PC-3 (cell line): ENCODE measurements at regions not wholly inside any gene's neighbourhood (a gene's known extent, or its start where the extent isn't known, plus 50 kb on each side); places are given as distances from the start of the nearest gene placed in this dataset.

Source experiments
- ATAC-seq: fragments of 200-7000 bp; cut with Tn5 transposase; 2 replicates; pipeline ENCODE4 v1.9.1; 2020; ENCODE audit warnings: mild to moderate bottlenecking, moderate library complexity
- BruUV-seq: library from RNA; stranded (reverse); fragments of 400-500 nt; replicated peaks from 2 replicates; lab custom pipeline; 2021; lab: Mats Ljungman, UMichigan
- CTCF ChIA-PET: fragments of 300-600 bp; sonication (Branson Sonifier 250); formaldehyde crosslinking; loops from one replicate; lab custom pipeline; 2022; ENCODE audit warnings: antibody characterized with exemption; lab: Charles Lee
- POLR2A ChIA-PET: fragments of 300-600 bp; sonication (Branson Sonifier 250); formaldehyde crosslinking; loops from one replicate; lab custom pipeline; 2022; ENCODE audit warnings: antibody characterized with exemption; ENCODE audit not compliant: unreplicated experiment; lab: Charles Lee
- DNase-seq: peaks from one replicate; pipeline ENCODE4 v3.0.0-alpha.2; 2015
- H2AFZ ChIP-seq: fragments of 300-600 bp; sonication (generic); 2 replicates; pipeline ENCODE4 v1.6.0; 2016; ENCODE audit warnings: antibody characterized with exemption, low read length
- H3F3A ChIP-seq: fragments of 300-600 bp; sonication (generic); one replicate; pipeline ENCODE4 v1.6.0; 2017; ENCODE audit warnings: antibody characterized with exemption, low read length, control low read depth, mild to moderate bottlenecking; ENCODE audit not compliant: unreplicated experiment
- H3K27ac ChIP-seq: fragments of 300-600 bp; sonication (generic); 2 replicates; pipeline ENCODE4 v1.5.1; 2016; ENCODE audit warnings: mild to moderate bottlenecking, low read length
- H3K27me3 ChIP-seq: fragments of 300-600 bp; sonication (generic); 2 replicates; pipeline ENCODE4 v1.6.1; 2016; ENCODE audit warnings: low read length, mixed read lengths
- H3K36me3 ChIP-seq: fragments of 300-600 bp; sonication (generic); 2 replicates; pipeline ENCODE4 v1.6.1; 2016; ENCODE audit warnings: low read depth, mixed run types, low read length, mixed read lengths
- H3K4me1 ChIP-seq: fragments of 300-600 bp; sonication (generic); 2 replicates; pipeline ENCODE4 v1.5.1; 2016; ENCODE audit warnings: low read length; ENCODE audit not compliant: insufficient read depth
- H3K4me2 ChIP-seq: fragments of 300-600 bp; sonication (generic); 2 replicates; pipeline ENCODE4 v1.6.0; 2016; ENCODE audit warnings: low read length
- H3K4me3 ChIP-seq: fragments of 300-600 bp; sonication (generic); 2 replicates; pipeline ENCODE4 v1.5.1; 2016; ENCODE audit warnings: mild to moderate bottlenecking, low read length, mixed read lengths
- H3K79me2 ChIP-seq: fragments of 300-600 bp; sonication (generic); 2 replicates; pipeline ENCODE4 v1.6.1; 2017; ENCODE audit warnings: low read length, mixed read lengths
- H3K9ac ChIP-seq: fragments of 300-600 bp; sonication (generic); 2 replicates; pipeline ENCODE4 v1.6.0; 2016; ENCODE audit warnings: mild to moderate bottlenecking, low read length
- H3K9me2 ChIP-seq: fragments of 300-600 bp; sonication (generic); replicated peaks from 2 replicates; pipeline ENCODE4 v1.6.1; 2016; ENCODE audit warnings: mixed run types, low read length, mixed read lengths
- H3K9me3 ChIP-seq: fragments of 300-600 bp; sonication (generic); 2 replicates; pipeline ENCODE4 v1.6.1; 2016; ENCODE audit warnings: low read length, mixed read lengths
- H4K20me1 ChIP-seq: fragments of 300-600 bp; sonication (generic); 2 replicates; pipeline ENCODE4 v1.6.1; 2016; ENCODE audit warnings: low read length, mixed read lengths
- CTCF ChIP-seq: fragments of 300-600 bp; sonication (generic); conservative IDR thresholded peaks from 2 replicates; pipeline ENCODE4 v1.5.1; 2017; ENCODE audit warnings: antibody characterized with exemption, low read depth, mild to moderate bottlenecking, low read length
- EZH2 ChIP-seq: fragments of 300-600 bp; sonication (generic); IDR thresholded peaks from one replicate; pipeline ENCODE4 v1.6.1; 2017; ENCODE audit warnings: antibody characterized with exemption, mild to moderate bottlenecking, low read length; ENCODE audit not compliant: unreplicated experiment
- EZH2phosphoT487 ChIP-seq: fragments of 300-600 bp; sonication (generic); IDR thresholded peaks from 2 replicates; pipeline ENCODE4 v1.6.1; 2018; ENCODE audit warnings: mild to moderate bottlenecking, antibody characterized with exemption, low read length, borderline replicate concordance
- intact Hi-C: fragments of 100-400 bp; cut with micrococcal nuclease; formaldehyde crosslinking; loops from 2 replicates; pipeline ENCODE4 v1.9.0; 2023

GRCh38 chr6:140175486-140175885 lies 801.0 kb upstream of the CITED2 start:
- CTCF ChIA-PET, result no interaction called here
- no TSS peak for BruUV-seq
- Histone ChIP-seq H3K4me3 (no peak overlapping the region), H2AFZ (no peak overlapping the region), H4K20me1 (no peaks in the 10 kb centered on the region), H3K9me2 (no peaks in the 10 kb centered on the region), H3K4me1 (peaks cover 24% of the 10 kb centered on the region), H3K27me3 (no peaks in the 10 kb centered on the region), H3K36me3 (no peaks in the 10 kb centered on the region), H3F3A (no peaks in the 10 kb centered on the region), H3K27ac (0 out of 2 replicates have a peak overlapping the region, but pooled peaks have one; percentile 46), H3K4me2 (no peak overlapping the region), H3K9ac (no peak overlapping the region), H3K9me3 (no peaks in the 10 kb centered on the region), H3K79me2 (no peaks in the 10 kb centered on the region)
- peak; percentile 2 for DNase-seq
- POLR2A ChIA-PET, result no interaction called here
- no peak for ATAC-seq
- TF ChIP-seq EZH2, result no peak
- TF ChIP-seq EZH2phosphoT487, result no peak
- intact Hi-C loops, result loop anchor here (10.0 kb wide), 2 partner anchors 131 to 801 kb away; partner anchors contain the start of gene CITED2

GRCh38 chr6:140174524-140174923 lies 800.1 kb upstream of the CITED2 start:
- Histone ChIP-seq H3K4me1 (peaks cover 24% of the 10 kb centered on the region), H3K9ac (no peak overlapping the region; the same call in 1 of the 2 replicates), H3K79me2 (no peaks in the 10 kb centered on the region), H3K9me3 (no peaks in the 10 kb centered on the region), H3K27me3 (no peaks in the 10 kb centered on the region), H3K36me3 (no peaks in the 10 kb centered on the region), H4K20me1 (no peaks in the 10 kb centered on the region), H3K4me2 (peak overlapping the region; percentile 77), H3F3A (no peaks in the 10 kb centered on the region), H2AFZ (no peak overlapping the region), H3K4me3 (peak overlapping the region; percentile 46; the same call in 1 of the 2 replicates), H3K9me2 (no peaks in the 10 kb centered on the region), H3K27ac (peak overlapping the region; percentile 80)
- DNase-seq (peak; percentile 97), ATAC-seq (peak; percentile 93)
- TF ChIP-seq EZH2phosphoT487 (no peak), EZH2 (no peak), CTCF (no peak)
- intact Hi-C loops, result loop anchor here (1.0 to 10.0 kb wide), 4 partner anchors 28 to 800 kb away; partner anchors contain the start of gene CITED2
- no TSS peak for BruUV-seq
- CTCF ChIA-PET, result interaction anchor here (1.0 kb wide), 1 partner anchor 131 kb away, joined by 10 read pairs; no protein-coding TSS in a partner anchor
- POLR2A ChIA-PET, result no interaction called here

- no peak overlapping the region for H2AFZ ChIP-seq
- no peak for ATAC-seq
These were observed 793.9 kb upstream of the CITED2 start for GRCh38 chr6:140168365-140168764.

More at GRCh38 chr6:140168365-140168764, 793.9 kb upstream of the CITED2 start:
- no peaks in the 10 kb centered on the region for H3K9me2 ChIP-seq
- intact Hi-C loops, result no loop called here
- H4K20me1 ChIP-seq, result no peaks in the 10 kb centered on the region
- H3K27ac ChIP-seq, result no peak overlapping the region
- ChIA-PET CTCF (no interaction called here), POLR2A (no interaction called here)
- H3K9ac ChIP-seq, result no peak overlapping the region
- H3K79me2 ChIP-seq, result no peaks in the 10 kb centered on the region
- no TSS peak for BruUV-seq
- DNase-seq, result no peak
- H3F3A ChIP-seq, result no peaks in the 10 kb centered on the region
- no peaks in the 10 kb centered on the region for H3K36me3 ChIP-seq
- H3K4me2 ChIP-seq, result no peak overlapping the region
- no peak for TF ChIP-seq EZH2phosphoT487
- no peak for TF ChIP-seq EZH2
- TF ChIP-seq CTCF, result no peak
- no peaks in the 10 kb centered on the region for H3K9me3 ChIP-seq
- H3K4me1 ChIP-seq, result 0 out of 2 replicates have a peak, but pooled peaks cover under 1% of the 10 kb centered on the region
- H3K4me3 ChIP-seq, result no peak overlapping the region
- H3K27me3 ChIP-seq, result no peaks in the 10 kb centered on the region
